ENCODE measurements at regions not wholly inside any gene's neighbourhood (a gene's known extent, or its start where the extent isn't known, plus 50 kb on each side); places are given as distances from the start of the nearest gene placed in this dataset.

DNA sequence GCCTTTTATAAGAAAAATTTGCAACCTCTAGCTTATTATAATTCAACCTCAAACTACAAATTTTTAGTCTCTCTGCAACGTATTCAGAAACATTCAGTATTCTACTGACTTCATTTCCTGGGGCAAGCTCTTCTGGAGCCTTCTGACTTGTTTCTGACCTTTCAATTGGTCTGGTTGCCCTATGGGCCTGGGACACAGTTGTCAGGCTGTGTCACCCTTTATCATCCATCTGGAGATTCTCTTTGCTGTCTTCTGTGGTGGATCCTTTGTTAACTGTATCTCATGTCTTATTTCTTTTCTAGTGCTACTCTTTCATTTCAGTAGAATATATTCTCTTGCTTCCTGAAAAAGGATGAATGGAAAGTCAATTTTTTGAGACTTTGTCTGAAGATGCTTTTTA lies 55.1 kb upstream of the PGRMC2 start:
- Mint-ChIP-seq H3K27ac (no peak overlapping the region), H3K9me3 (no peaks in the 10 kb centered on the region), H3K4me1 (no peaks in the 10 kb centered on the region), H3K4me3 (no peak overlapping the region), H3K36me3 (ENCODE audit: low read depth) (peaks cover 2% of the 10 kb centered on the region), H3K27me3 (no peaks in the 10 kb centered on the region)
- intact Hi-C loops (cut with micrococcal nuclease) = no loop called here
- ChIA-PET POLR2A (no interaction called here), CTCF (no interaction called here)
- no peak for ATAC-seq (ENCODE audit: low read depth)
- TF ChIP-seq, protein P1, sequence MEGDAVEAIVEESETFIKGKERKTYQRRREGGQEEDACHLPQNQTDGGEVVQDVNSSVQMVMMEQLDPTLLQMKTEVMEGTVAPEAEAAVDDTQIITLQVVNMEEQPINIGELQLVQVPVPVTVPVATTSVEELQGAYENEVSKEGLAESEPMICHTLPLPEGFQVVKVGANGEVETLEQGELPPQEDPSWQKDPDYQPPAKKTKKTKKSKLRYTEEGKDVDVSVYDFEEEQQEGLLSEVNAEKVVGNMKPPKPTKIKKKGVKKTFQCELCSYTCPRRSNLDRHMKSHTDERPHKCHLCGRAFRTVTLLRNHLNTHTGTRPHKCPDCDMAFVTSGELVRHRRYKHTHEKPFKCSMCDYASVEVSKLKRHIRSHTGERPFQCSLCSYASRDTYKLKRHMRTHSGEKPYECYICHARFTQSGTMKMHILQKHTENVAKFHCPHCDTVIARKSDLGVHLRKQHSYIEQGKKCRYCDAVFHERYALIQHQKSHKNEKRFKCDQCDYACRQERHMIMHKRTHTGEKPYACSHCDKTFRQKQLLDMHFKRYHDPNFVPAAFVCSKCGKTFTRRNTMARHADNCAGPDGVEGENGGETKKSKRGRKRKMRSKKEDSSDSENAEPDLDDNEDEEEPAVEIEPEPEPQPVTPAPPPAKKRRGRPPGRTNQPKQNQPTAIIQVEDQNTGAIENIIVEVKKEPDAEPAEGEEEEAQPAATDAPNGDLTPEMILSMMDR (IDR thresholded peaks at IDR 0.05) = no peak
- no peak for DNase-seq

DNA sequence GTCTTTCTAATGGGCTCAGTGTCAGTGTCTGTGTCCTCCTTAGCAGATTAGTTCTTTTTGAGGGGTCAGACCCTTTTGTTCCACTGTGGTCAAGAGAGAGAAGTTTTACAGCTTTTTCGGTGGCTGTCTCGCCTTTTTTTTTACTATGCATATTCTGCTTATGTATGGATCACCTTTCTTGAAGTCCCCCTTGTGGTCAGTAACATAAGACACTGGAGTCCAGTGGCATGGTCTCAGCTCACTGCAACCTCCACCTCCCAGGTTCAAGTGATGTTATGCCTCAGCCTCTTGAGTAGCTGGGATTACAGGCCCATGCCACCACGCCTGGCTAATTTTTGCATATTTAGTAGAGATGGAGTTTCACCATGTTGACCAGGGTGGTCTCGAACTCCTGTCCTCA lies 54.0 kb upstream of the PGRMC2 start:
- DNase-seq (no peak), ATAC-seq (ENCODE audit: low read depth) (no peak)
- POLR2A ChIA-PET = no interaction called here
- Mint-ChIP-seq H3K27ac (no peak overlapping the region), H3K4me3 (no peak overlapping the region), H3K4me1 (no peaks in the 10 kb centered on the region), H3K27me3 (no peaks in the 10 kb centered on the region), H3K9me3 (no peaks in the 10 kb centered on the region), H3K36me3 (ENCODE audit: low read depth) (peaks cover 2% of the 10 kb centered on the region)
- CTCF ChIA-PET = no interaction called here
- TF ChIP-seq, protein P1 (IDR thresholded peaks at IDR 0.05) = no peak
- intact Hi-C loops (cut with micrococcal nuclease) = no loop called here

DNA sequence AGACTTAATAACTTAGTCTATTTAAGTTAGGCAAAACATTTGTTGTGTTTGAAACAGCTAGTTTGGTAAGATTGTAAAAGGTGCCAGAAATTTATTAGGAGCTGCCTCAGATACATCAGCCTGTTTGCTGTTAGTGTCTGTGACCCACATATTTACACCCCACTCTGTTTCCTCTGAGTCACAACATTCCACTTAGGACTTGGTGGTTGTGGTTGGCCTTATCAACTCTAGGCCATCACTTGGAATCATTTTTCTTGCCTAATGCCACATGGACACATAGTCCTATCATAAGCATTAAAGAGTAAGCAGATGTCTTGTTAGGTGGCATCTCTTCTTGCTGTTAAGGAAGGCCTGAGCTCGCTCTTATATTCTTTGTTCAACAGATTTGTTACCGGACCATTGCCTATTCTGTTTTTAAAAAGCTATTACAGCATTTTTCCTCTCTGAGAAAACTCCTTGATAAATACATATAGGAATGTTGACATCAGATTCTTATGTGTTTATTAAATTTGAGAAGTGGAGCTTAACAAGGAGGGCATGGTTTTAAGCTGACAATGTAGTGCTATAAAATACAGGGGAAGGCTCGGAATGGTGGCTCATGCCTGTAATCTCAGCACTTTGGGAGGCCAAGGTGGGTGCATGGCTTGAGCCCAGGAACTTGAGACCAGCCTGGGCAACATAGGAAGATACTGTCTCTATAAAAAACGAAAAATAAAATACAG lies 51.2 kb upstream of the PGRMC2 start:
- DNase-seq (no peak), ATAC-seq (ENCODE audit: low read depth) (no peak)
- ChIA-PET POLR2A (no interaction called here), CTCF (no interaction called here)
- TF ChIP-seq, protein P1 (IDR thresholded peaks at IDR 0.05) = no peak
- Mint-ChIP-seq H3K27me3 (no peaks in the 10 kb centered on the region), H3K9me3 (no peaks in the 10 kb centered on the region), H3K4me3 (no peak overlapping the region), H3K36me3 (ENCODE audit: low read depth) (peaks cover 2% of the 10 kb centered on the region), H3K4me1 (no peaks in the 10 kb centered on the region), H3K27ac (no peak overlapping the region)
- intact Hi-C loops (cut with micrococcal nuclease) = no loop called here

DNA sequence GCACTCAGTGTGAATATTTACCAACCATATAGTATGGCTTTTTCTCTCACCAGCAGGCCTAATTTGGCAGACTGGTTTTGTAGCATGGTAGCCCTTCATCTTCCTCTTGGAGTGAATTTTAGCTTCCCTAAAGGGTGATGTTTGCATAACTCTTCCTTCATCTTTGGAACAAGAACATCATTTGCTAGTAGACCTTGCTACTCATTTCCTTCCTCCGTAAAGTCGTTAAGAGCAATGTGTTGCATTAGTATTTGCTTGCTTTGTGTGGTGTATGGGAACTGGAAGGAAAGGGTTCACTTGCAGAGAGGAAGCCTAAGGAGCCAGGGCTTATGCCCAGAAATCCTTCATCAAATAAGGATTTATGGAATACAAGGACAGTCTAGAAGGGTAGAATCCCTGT lies 50.2 kb upstream of the PGRMC2 start:
- no peak overlapping the region for H3K27ac Mint-ChIP-seq
- ChIA-PET CTCF (no interaction called here), POLR2A (no interaction called here)
- no peak overlapping the region for H3K4me3 Mint-ChIP-seq
- DNase-seq (no peak), ATAC-seq (ENCODE audit: low read depth) (no peak)
- no peaks in the 10 kb centered on the region for H3K27me3 Mint-ChIP-seq
- TF ChIP-seq, protein P1 (IDR thresholded peaks at IDR 0.05) = no peak
- peaks cover 2% of the 10 kb centered on the region for H3K36me3 Mint-ChIP-seq (ENCODE audit: low read depth)
- no peaks in the 10 kb centered on the region for H3K9me3 Mint-ChIP-seq
- intact Hi-C loops (cut with micrococcal nuclease) = no loop called here
- no peaks in the 10 kb centered on the region for H3K4me1 Mint-ChIP-seq

Data from activated B cell treated with CpG ODN at 0.5 μM for 24 hours (primary cell).